GM21367 (cell line): ENCODE measurements at regions not wholly inside any gene's neighbourhood (a gene's known extent, or its start where the extent isn't known, plus 50 kb on each side); places are given as distances from the start of the nearest gene placed in this dataset.
A peak's percentile ranks its signal among the peaks of the same experiment; 100 is the strongest.
"Not testable (repeated sequence)": the region's sequence is repeated elsewhere in the genome, so short reads cannot be mapped to it uniquely, and the experiment has no call there.

Source experiments
- ATAC-seq: cut with Tn5 transposase; IDR thresholded peaks from one replicate; pipeline ENCODE4 v1.9.1; 2021; ENCODE audit not compliant: unreplicated experiment

- no peak for ATAC-seq
Measured at GRCh38 chr17:70320673-70321345, 151.5 kb downstream of the KCNJ2 start.

- ATAC-seq, result no peak
Measured at GRCh38 chr17:70321352-70321751, 152.0 kb downstream of the KCNJ2 start.

- ATAC-seq, result no peak
Measured at GRCh38 chr17:70323269-70323668, 153.9 kb downstream of the KCNJ2 start.

GRCh38 chr17:70324031-70324430, 154.7 kb downstream of the KCNJ2 start:
- no peak for ATAC-seq

GRCh38 chr17:70327279-70327678, 157.9 kb downstream of the KCNJ2 start:
- no peak for ATAC-seq

GRCh38 chr17:70327723-70328122, 158.4 kb downstream of the KCNJ2 start:
- ATAC-seq, result no peak

GRCh38 chr17:70329721-70330120, 160.4 kb downstream of the KCNJ2 start:
- ATAC-seq, result no peak

- not testable (repeated sequence) for ATAC-seq
Measured at GRCh38 chr17:70331066-70331465, 161.7 kb downstream of the KCNJ2 start.

- no peak for ATAC-seq
Measured at GRCh38 chr17:70332356-70333210, 163.3 kb downstream of the KCNJ2 start.

- no peak for ATAC-seq
Measured at GRCh38 chr17:70336411-70336810, 167.1 kb downstream of the KCNJ2 start.

- ATAC-seq, result no peak
Measured at GRCh38 chr17:70338946-70339354, 169.6 kb downstream of the KCNJ2 start.

- ATAC-seq, result no peak
Measured at GRCh38 chr17:70343114-70343513, 173.8 kb downstream of the KCNJ2 start.

GRCh38 chr17:70344386-70345060, 175.2 kb downstream of the KCNJ2 start:
- ATAC-seq, result no peak

GRCh38 chr17:70345061-70345460, 175.7 kb downstream of the KCNJ2 start:
- no peak for ATAC-seq

GRCh38 chr17:70352834-70353233, 183.5 kb downstream of the KCNJ2 start:
- ATAC-seq, result no peak

GRCh38 chr17:70353408-70354092, 184.2 kb downstream of the KCNJ2 start:
- no peak for ATAC-seq

- ATAC-seq, result no peak
Measured at GRCh38 chr17:70355185-70355584, 185.9 kb downstream of the KCNJ2 start.

- ATAC-seq, result no peak
Measured at GRCh38 chr17:70357190-70357589, 187.9 kb downstream of the KCNJ2 start.

GRCh38 chr17:70365091-70365583, 195.8 kb downstream of the KCNJ2 start:
- peak; percentile 87 for ATAC-seq

GRCh38 chr17:70366386-70366785, 197.1 kb downstream of the KCNJ2 start:
- ATAC-seq, result no peak

- ATAC-seq, result no peak
Measured at GRCh38 chr17:70368011-70368410, 198.7 kb downstream of the KCNJ2 start.
